ENCODE measurements at regions not wholly inside any gene's neighbourhood (a gene's known extent, or its start where the extent isn't known, plus 50 kb on each side); places are given as distances from the start of the nearest gene placed in this dataset.

- DNase-seq (ENCODE audit: insufficient read length, low spot score) = no peak
- no peak for FAIRE-seq
These were observed 222.4 kb upstream of the CNR1 start for GRCh38 chr6:88388589-88388988.

- no peak for FAIRE-seq
- DNase-seq (ENCODE audit: insufficient read length, low spot score) = no peak
These were observed 220.0 kb upstream of the CNR1 start for GRCh38 chr6:88386167-88386566.

GRCh38 chr6:88383183-88383582 lies 217.0 kb upstream of the CNR1 start:
- FAIRE-seq (no peak), DNase-seq (ENCODE audit: insufficient read length, low spot score) (no peak)

GRCh38 chr6:88381289-88381642 lies 215.1 kb upstream of the CNR1 start:
- FAIRE-seq (no peak), DNase-seq (ENCODE audit: insufficient read length, low spot score) (no peak)

GRCh38 chr6:88380618-88381288 lies 214.6 kb upstream of the CNR1 start:
- DNase-seq (ENCODE audit: insufficient read length, low spot score) (no peak), FAIRE-seq (no peak)

GRCh38 chr6:88380083-88380482 lies 213.9 kb upstream of the CNR1 start:
- FAIRE-seq (no peak), DNase-seq (ENCODE audit: insufficient read length, low spot score) (no peak)

- DNase-seq (ENCODE audit: insufficient read length, low spot score) (no peak), FAIRE-seq (no peak)
These were observed 212.5 kb upstream of the CNR1 start for GRCh38 chr6:88378639-88379038.

GRCh38 chr6:88377976-88378568 lies 211.9 kb upstream of the CNR1 start:
- FAIRE-seq = no peak
- no peak for DNase-seq (ENCODE audit: insufficient read length, low spot score)

GRCh38 chr6:88376768-88377387 lies 210.7 kb upstream of the CNR1 start:
- FAIRE-seq (no peak), DNase-seq (ENCODE audit: insufficient read length, low spot score) (no peak)

GRCh38 chr6:88376197-88376596 lies 210.1 kb upstream of the CNR1 start:
- DNase-seq (ENCODE audit: insufficient read length, low spot score) (no peak), FAIRE-seq (no peak)

GRCh38 chr6:88374553-88374952 lies 208.4 kb upstream of the CNR1 start:
- FAIRE-seq (no peak), DNase-seq (ENCODE audit: insufficient read length, low spot score) (no peak)

- no peak for FAIRE-seq
These were observed 205.3 kb upstream of the CNR1 start for GRCh38 chr6:88371480-88371879.

GRCh38 chr6:88370127-88370710 lies 204.1 kb upstream of the CNR1 start:
- no peak for DNase-seq (ENCODE audit: insufficient read length, low spot score)
- FAIRE-seq = no peak

More at GRCh38 chr6:88371480-88371879, 205.3 kb upstream of the CNR1 start:
- no peak for DNase-seq (ENCODE audit: insufficient read length, low spot score)

- FAIRE-seq (no peak), DNase-seq (ENCODE audit: insufficient read length, low spot score) (no peak)
These were observed 203.1 kb upstream of the CNR1 start for GRCh38 chr6:88369262-88369661.

GRCh38 chr6:88368071-88368787 lies 202.1 kb upstream of the CNR1 start:
- FAIRE-seq = no peak
- no peak for DNase-seq (ENCODE audit: insufficient read length, low spot score)

- DNase-seq (ENCODE audit: insufficient read length, low spot score) (no peak), FAIRE-seq (no peak)
These were observed 201.1 kb upstream of the CNR1 start for GRCh38 chr6:88367248-88367647.

- FAIRE-seq = no peak
These were observed 200.5 kb upstream of the CNR1 start for GRCh38 chr6:88366672-88367071.

GRCh38 chr6:88365656-88366055 lies 199.5 kb upstream of the CNR1 start:
- FAIRE-seq (no peak), DNase-seq (ENCODE audit: insufficient read length, low spot score) (no peak)

More at GRCh38 chr6:88366672-88367071, 200.5 kb upstream of the CNR1 start:
- DNase-seq (ENCODE audit: insufficient read length, low spot score) = no peak

GRCh38 chr6:88365230-88365629 lies 199.1 kb upstream of the CNR1 start:
- DNase-seq (ENCODE audit: insufficient read length, low spot score) (no peak), FAIRE-seq (no peak)

GRCh38 chr6:88361754-88362153 lies 195.6 kb upstream of the CNR1 start:
- no peak for FAIRE-seq
- no peak for DNase-seq (ENCODE audit: insufficient read length, low spot score)

- no peak for DNase-seq (ENCODE audit: insufficient read length, low spot score)
- no peak for FAIRE-seq
These were observed 195.2 kb upstream of the CNR1 start for GRCh38 chr6:88361298-88361697.

All from GM19239 (cell line).